K562 (cell line): ENCODE measurements at regions not wholly inside any gene's neighbourhood (a gene's known extent, or its start where the extent isn't known, plus 50 kb on each side); places are given as distances from the start of the nearest gene placed in this dataset.
"Not testable (repeated sequence)": the region's sequence is repeated elsewhere in the genome, so short reads cannot be mapped to it uniquely, and the experiment has no call there.

Experiments
- ATAC-seq: fragments of 200-7000 bp; cut with Tn5 transposase; 3 replicates; pipeline ENCODE4 v1.9.1; 2020; ENCODE audit warnings: moderate library complexity
- BruUV-seq: library from RNA; stranded (reverse); fragments of 400-500 nt; replicated peaks from 2 replicates; lab custom pipeline; 2021; lab: Mats Ljungman, UMichigan
- CTCF ChIA-PET: fragments of 300-600 bp; formaldehyde crosslinking; extraction: SDS; loops from one replicate; lab custom pipeline; 2021; ENCODE audit warnings: low intra/inter-chr PET ratio; lab: Yijun Ruan, JAX
- POLR2A ChIA-PET: fragments of 300-600, 350-650 bp; sonication (Branson Sonifier 250); formaldehyde crosslinking; extraction: SDS; loops from one replicate; lab custom pipeline; 2021; ENCODE audit warnings: antibody characterized with exemption, inconsistent platforms; lab: Yijun Ruan, JAX
- DNase-seq, 4 experiments: peaks; one replicate each; pipeline versions ENCODE4 v3.0.0 to v3.0.0-alpha.2; 2011 to 2018; ENCODE audit warnings: low spot score in 3 of 4, mixed read lengths in 3 of 4; ENCODE audit errors: extremely low read depth in 1 of 4
- FAIRE-seq: peaks from 2 replicates; lab custom pipeline; 2011; peaks lifted over from hg19 to GRCh38; lab: Jason Lieb, UNC
- H2AFZ ChIP-seq: 2 replicates; pipeline ENCODE4 v1.6.0; 2011; ENCODE audit warnings: low read depth, low read length, control low read depth, inconsistent platforms
- H3K27ac ChIP-seq: fragments of 200-600 bp; 3 replicates; pipeline ENCODE4 v1.8.0; 2011; ENCODE audit warnings: low read depth, mild to moderate bottlenecking, control low read depth, inconsistent platforms, low read length, moderate library complexity, mixed read lengths; ENCODE audit errors: extremely low read depth
- H3K27me3 ChIP-seq, 2 experiments: fragments of 300-600 bp in 1 of 2; 2 replicates in 1 of 2; 3 replicates in 1 of 2; pipeline versions ENCODE4 v1.6.0 to v1.8.0; 2011; ENCODE audit warnings: inconsistent platforms in 2 of 2, low read length in 2 of 2, mild to moderate bottlenecking in 1 of 2, mixed read lengths in 1 of 2, moderate library complexity in 1 of 2; ENCODE audit not compliant: control insufficient read depth in 2 of 2, insufficient read depth in 2 of 2
- H3K36me3 ChIP-seq: fragments of 300-600 bp; 3 replicates; pipeline ENCODE4 v1.8.0; 2011; ENCODE audit warnings: mild to moderate bottlenecking, low read length, inconsistent platforms; ENCODE audit not compliant: control insufficient read depth, insufficient read depth
- H3K4me1 ChIP-seq, 2 experiments: fragments of 200-600 bp in 1 of 2; replicated peaks in 1 of 2; 2 replicates in 1 of 2; 3 replicates in 1 of 2; pipeline versions ENCODE4 v1.5.1 to v1.8.0; 2011; ENCODE audit warnings: inconsistent platforms in 2 of 2, low read length in 2 of 2, mild to moderate bottlenecking in 1 of 2, mixed read lengths in 1 of 2, moderate library complexity in 1 of 2; ENCODE audit not compliant: control insufficient read depth in 2 of 2, insufficient read depth in 2 of 2
- H3K4me2 ChIP-seq: 2 replicates; pipeline ENCODE4 v1.6.1; 2011; ENCODE audit warnings: low read length, control low read depth, inconsistent platforms, mixed read lengths; ENCODE audit not compliant: insufficient read depth
- H3K4me3 ChIP-seq: fragments of 200-600 bp; sonication (generic), shearing (Covaris generic); 2 replicates; pipeline ENCODE4 v1.5.1; 2016; ENCODE audit warnings: control low read depth, inconsistent platforms
- H3K79me2 ChIP-seq: fragments of 200-600 bp; 3 replicates; pipeline ENCODE4 v1.8.0; 2011; ENCODE audit warnings: low read length, inconsistent platforms; ENCODE audit not compliant: control insufficient read depth, insufficient read depth
- H3K9ac ChIP-seq, 2 experiments: 2 replicates each; pipeline versions ENCODE4 v1.6.0 to v1.6.1; 2011; ENCODE audit warnings: low read depth in 2 of 2, low read length in 2 of 2, control low read depth in 1 of 2, inconsistent platforms in 1 of 2, mild to moderate bottlenecking in 1 of 2, mixed read lengths in 1 of 2; ENCODE audit not compliant: insufficient read depth in 1 of 2
- H3K9me1 ChIP-seq: one replicate; pipeline ENCODE4 v1.6.0; 2011; ENCODE audit warnings: inconsistent platforms, mild to moderate bottlenecking, low read length, moderate library complexity; ENCODE audit not compliant: control insufficient read depth, insufficient read depth
- H3K9me3 ChIP-seq: replicated peaks from 2 replicates; pipeline ENCODE4 v1.5.1; 2011; ENCODE audit warnings: low read depth, low read length, inconsistent platforms; ENCODE audit not compliant: control insufficient read depth, insufficient read depth
- H4K20me1 ChIP-seq: replicated peaks from 2 replicates; pipeline ENCODE4 v1.6.1; 2011; ENCODE audit warnings: low read length, inconsistent platforms, mixed read lengths; ENCODE audit not compliant: control insufficient read depth, insufficient read depth
- ETV1 ChIP-seq: fragments of 450-650 bp; conservative IDR thresholded peaks from 2 replicates; pipeline ENCODE4 v1.6.1; 2016; ENCODE audit warnings: missing genetic modification characterization, control low read depth, low read depth, missing compliant biosample characterization
- EZH2 ChIP-seq: IDR thresholded peaks from 2 replicates; pipeline ENCODE4 v1.6.1; 2012; ENCODE audit warnings: low read depth, mild to moderate bottlenecking, inconsistent platforms, low read length, borderline replicate concordance
- HSF4 ChIP-seq: fragments of 250-450 bp; sonication (Bioruptor Pico); IDR thresholded peaks from 2 replicates; pipeline ENCODE4 v2.1.2; 2022; ENCODE audit warnings: mild to moderate bottlenecking, moderate library complexity, borderline replicate concordance
- KDM2B ChIP-seq: fragments of 250-450 bp; sonication (Bioruptor Pico); IDR thresholded peaks from 2 replicates; pipeline ENCODE4 v1.8.0; 2021; ENCODE audit warnings: mild to moderate bottlenecking, moderate library complexity
- NR2C2 ChIP-seq, 2 experiments: fragments of 200-800 bp in 1 of 2; sonication (Bioruptor generic) in 1 of 2; sonication (generic) in 1 of 2; formaldehyde crosslinking in 1 of 2; IDR thresholded peaks; 2 replicates each; pipeline versions ENCODE4 v1.6.1 to v1.8.0; 2016 to 2022; ENCODE audit warnings: mild to moderate bottlenecking in 1 of 2, missing compliant biosample characterization in 1 of 2, missing genetic modification characterization in 1 of 2, missing genetic modification reagents in 1 of 2
- RFX5 ChIP-seq: IDR thresholded peaks from 2 replicates; pipeline ENCODE4 v1.6.1; 2011; ENCODE audit warnings: low read depth, mild to moderate bottlenecking, improper control_type of control experiment, low read length
- SMAD3 ChIP-seq: fragments of 450-650 bp; formaldehyde crosslinking; conservative IDR thresholded peaks from 2 replicates; pipeline ENCODE4 v1.4.0; 2020; ENCODE audit warnings: mild to moderate bottlenecking
- SP1 ChIP-seq: sonication (generic); formaldehyde crosslinking; IDR thresholded peaks from 2 replicates; pipeline ENCODE4 v1.8.1; 2022; ENCODE audit warnings: mild to moderate bottlenecking, missing genetic modification reagents
- STAT5A ChIP-seq: IDR thresholded peaks from 2 replicates; pipeline ENCODE4 v1.6.1; 2012; ENCODE audit warnings: low read length, inconsistent platforms, borderline replicate concordance
- XRCC3 ChIP-seq: fragments of 450-650 bp; IDR thresholded peaks from 2 replicates; pipeline ENCODE4 v1.6.1; 2017; ENCODE audit warnings: mild to moderate bottlenecking, moderate library complexity
- ZKSCAN3 ChIP-seq: fragments of 250-450 bp; sonication (Bioruptor Pico); IDR thresholded peaks from 2 replicates; pipeline ENCODE4 v1.4.0; 2020
- ZNF134 ChIP-seq: fragments of 250-450 bp; sonication (Bioruptor Pico); conservative IDR thresholded peaks from 2 replicates; pipeline ENCODE4 v1.4.0; 2020
- ZNF174 ChIP-seq: fragments of 250-450 bp; sonication (Bioruptor Pico); IDR thresholded peaks from 2 replicates; pipeline ENCODE4 v1.4.0; 2020; ENCODE audit warnings: mild to moderate bottlenecking
- ZNF224 ChIP-seq: sonication (generic); formaldehyde crosslinking; IDR thresholded peaks from 2 replicates; pipeline ENCODE4 v1.8.0; 2022; ENCODE audit warnings: mild to moderate bottlenecking, missing genetic modification reagents
- ZNF347 ChIP-seq: fragments of 450-650 bp; formaldehyde crosslinking; IDR thresholded peaks from 2 replicates; pipeline ENCODE4 v1.4.0; 2020; ENCODE audit warnings: low read depth, mild to moderate bottlenecking, moderate library complexity
- WGBS: fragments of 100-300 bp; shearing (Covaris generic); methylation state at CpG from one replicate; pipeline ENCODE4 v1.1.6; 2016; ENCODE audit warnings: low coverage, mixed read lengths; ENCODE audit not compliant: insufficient coverage; ENCODE audit errors: missing lambda C conversion rate; 5-methylcytosine and 5-hydroxymethylcytosine counted together
- in situ Hi-C: fragments of 300-500 bp; cut with MboI; formaldehyde crosslinking; loops from 4 replicates; pipeline ENCODE4 v1.15.0; 2018; ENCODE audit warnings: inconsistent platforms, mixed read lengths
- intact Hi-C: fragments of 100-400 bp; cut with micrococcal nuclease; formaldehyde crosslinking; loops from 2 replicates; pipeline ENCODE4 v1.14.2; 2022
- TF ChIP-seq, protein P1 (sequence below): sonication (generic); formaldehyde crosslinking; IDR thresholded peaks from 2 replicates; pipeline ENCODE4 v1.8.0; 2022; ENCODE audit warnings: mild to moderate bottlenecking, missing genetic modification reagents

- no peak for DNase-seq
- in situ Hi-C loops (no loop called here), intact Hi-C loops (no loop called here)
- Histone ChIP-seq H3K4me2 (no peak overlapping the region), H3K9me1 (no peaks in the 10 kb centered on the region), H3K27me3 (no peaks in the 10 kb centered on the region), H3K4me3 (no peak overlapping the region), H4K20me1 (no peaks in the 10 kb centered on the region), H2AFZ (no peak overlapping the region), H3K79me2 (no peaks in the 10 kb centered on the region), H3K9ac (no peak overlapping the region), H3K9me3 (no peaks in the 10 kb centered on the region), H3K4me1 (no peaks in the 10 kb centered on the region), H3K27ac (no peak overlapping the region), H3K36me3 (no peaks in the 10 kb centered on the region)
- no peak for FAIRE-seq
- ChIA-PET POLR2A (no interaction called here), CTCF (no interaction called here)
- 0% methylated on average over 2 of the region's 3 CpGs for WGBS
- BruUV-seq, result no TSS peak
- no peak for ATAC-seq
- TF ChIP-seq SMAD3 (CRISPR knock-in tag) (no peak), ZNF134 (no peak), STAT5A (no peak), ZNF174 (CRISPR knock-in tag) (no peak), SP1 (CRISPR knock-in tag) (no peak), ZNF224 (CRISPR knock-in tag) (no peak), ZKSCAN3 (CRISPR knock-in tag) (no peak), ZNF347 (CRISPR knock-in tag) (no peak), ETV1 (no peak), XRCC3 (no peak), NR2C2 (CRISPR knock-in tag; IDR thresholded peaks at IDR 0.05) (no peak), NR2C2 (tag; IDR thresholded peaks at IDR 0.05) (no peak), HSF4 (CRISPR knock-in tag) (no peak), EZH2 (no peak), RFX5 (no peak), KDM2B (no peak)
- TF ChIP-seq, protein P1, sequence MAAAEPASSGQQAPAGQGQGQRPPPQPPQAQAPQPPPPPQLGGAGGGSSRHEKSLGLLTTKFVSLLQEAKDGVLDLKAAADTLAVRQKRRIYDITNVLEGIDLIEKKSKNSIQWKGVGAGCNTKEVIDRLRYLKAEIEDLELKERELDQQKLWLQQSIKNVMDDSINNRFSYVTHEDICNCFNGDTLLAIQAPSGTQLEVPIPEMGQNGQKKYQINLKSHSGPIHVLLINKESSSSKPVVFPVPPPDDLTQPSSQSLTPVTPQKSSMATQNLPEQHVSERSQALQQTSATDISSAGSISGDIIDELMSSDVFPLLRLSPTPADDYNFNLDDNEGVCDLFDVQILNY (CRISPR knock-in tag), result no peak
Observed at GRCh38 chr3:103516950-103517349, 1082.1 kb downstream of the ZPLD1 start.

- H3K27me3 ChIP-seq, H3K9me1 ChIP-seq, BruUV-seq, FAIRE-seq, DNase-seq, H3K4me1 ChIP-seq, H3K79me2 ChIP-seq, H4K20me1 ChIP-seq, H3K4me3 ChIP-seq, H3K27ac ChIP-seq, H3K4me2 ChIP-seq, in situ Hi-C loops, H3K36me3 ChIP-seq, intact Hi-C loops, H2AFZ ChIP-seq, CTCF ChIA-PET, POLR2A ChIA-PET, H3K9ac ChIP-seq, H3K9me3 ChIP-seq, ATAC-seq: not testable (repeated sequence)
- 3% methylated on average over 7 of the region's 19 CpGs for WGBS
Observed at GRCh38 chr3:103531327-103531726, 1096.5 kb downstream of the ZPLD1 start.
